ENCODE measurements at regions not wholly inside any gene's neighbourhood (a gene's known extent, or its start where the extent isn't known, plus 50 kb on each side); places are given as distances from the start of the nearest gene placed in this dataset.

DNA sequence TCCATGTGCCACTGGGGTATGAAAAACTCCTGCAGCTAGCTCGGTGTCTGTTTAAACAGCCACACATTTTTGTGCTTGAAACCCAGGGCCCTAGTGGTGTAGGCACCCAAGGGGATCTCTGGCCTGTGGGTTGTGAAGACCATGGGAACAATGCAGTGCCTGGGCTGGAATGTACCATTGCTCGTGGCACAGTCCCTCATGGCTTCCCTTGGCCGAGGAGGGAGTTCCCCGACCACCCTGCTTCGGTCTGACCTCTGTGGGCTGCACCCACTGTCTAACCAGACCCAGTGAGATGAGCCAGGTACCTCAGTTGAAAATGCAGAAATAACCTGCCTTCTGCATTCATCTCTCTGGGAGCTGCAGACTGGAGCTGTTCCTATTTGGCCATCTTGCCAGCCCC lies 214.0 kb downstream of the TRPC6 start:
- TF ChIP-seq MXI1 (conservative IDR thresholded peaks at IDR 0.05; ENCODE audit: poor library complexity, severe bottlenecking), result no peak
- TF ChIP-seq, protein P1, sequence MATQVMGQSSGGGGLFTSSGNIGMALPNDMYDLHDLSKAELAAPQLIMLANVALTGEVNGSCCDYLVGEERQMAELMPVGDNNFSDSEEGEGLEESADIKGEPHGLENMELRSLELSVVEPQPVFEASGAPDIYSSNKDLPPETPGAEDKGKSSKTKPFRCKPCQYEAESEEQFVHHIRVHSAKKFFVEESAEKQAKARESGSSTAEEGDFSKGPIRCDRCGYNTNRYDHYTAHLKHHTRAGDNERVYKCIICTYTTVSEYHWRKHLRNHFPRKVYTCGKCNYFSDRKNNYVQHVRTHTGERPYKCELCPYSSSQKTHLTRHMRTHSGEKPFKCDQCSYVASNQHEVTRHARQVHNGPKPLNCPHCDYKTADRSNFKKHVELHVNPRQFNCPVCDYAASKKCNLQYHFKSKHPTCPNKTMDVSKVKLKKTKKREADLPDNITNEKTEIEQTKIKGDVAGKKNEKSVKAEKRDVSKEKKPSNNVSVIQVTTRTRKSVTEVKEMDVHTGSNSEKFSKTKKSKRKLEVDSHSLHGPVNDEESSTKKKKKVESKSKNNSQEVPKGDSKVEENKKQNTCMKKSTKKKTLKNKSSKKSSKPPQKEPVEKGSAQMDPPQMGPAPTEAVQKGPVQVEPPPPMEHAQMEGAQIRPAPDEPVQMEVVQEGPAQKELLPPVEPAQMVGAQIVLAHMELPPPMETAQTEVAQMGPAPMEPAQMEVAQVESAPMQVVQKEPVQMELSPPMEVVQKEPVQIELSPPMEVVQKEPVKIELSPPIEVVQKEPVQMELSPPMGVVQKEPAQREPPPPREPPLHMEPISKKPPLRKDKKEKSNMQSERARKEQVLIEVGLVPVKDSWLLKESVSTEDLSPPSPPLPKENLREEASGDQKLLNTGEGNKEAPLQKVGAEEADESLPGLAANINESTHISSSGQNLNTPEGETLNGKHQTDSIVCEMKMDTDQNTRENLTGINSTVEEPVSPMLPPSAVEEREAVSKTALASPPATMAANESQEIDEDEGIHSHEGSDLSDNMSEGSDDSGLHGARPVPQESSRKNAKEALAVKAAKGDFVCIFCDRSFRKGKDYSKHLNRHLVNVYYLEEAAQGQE (IDR thresholded peaks at IDR 0.05; ENCODE audit: borderline replicate concordance), result no peak
- TF ChIP-seq, protein P2, sequence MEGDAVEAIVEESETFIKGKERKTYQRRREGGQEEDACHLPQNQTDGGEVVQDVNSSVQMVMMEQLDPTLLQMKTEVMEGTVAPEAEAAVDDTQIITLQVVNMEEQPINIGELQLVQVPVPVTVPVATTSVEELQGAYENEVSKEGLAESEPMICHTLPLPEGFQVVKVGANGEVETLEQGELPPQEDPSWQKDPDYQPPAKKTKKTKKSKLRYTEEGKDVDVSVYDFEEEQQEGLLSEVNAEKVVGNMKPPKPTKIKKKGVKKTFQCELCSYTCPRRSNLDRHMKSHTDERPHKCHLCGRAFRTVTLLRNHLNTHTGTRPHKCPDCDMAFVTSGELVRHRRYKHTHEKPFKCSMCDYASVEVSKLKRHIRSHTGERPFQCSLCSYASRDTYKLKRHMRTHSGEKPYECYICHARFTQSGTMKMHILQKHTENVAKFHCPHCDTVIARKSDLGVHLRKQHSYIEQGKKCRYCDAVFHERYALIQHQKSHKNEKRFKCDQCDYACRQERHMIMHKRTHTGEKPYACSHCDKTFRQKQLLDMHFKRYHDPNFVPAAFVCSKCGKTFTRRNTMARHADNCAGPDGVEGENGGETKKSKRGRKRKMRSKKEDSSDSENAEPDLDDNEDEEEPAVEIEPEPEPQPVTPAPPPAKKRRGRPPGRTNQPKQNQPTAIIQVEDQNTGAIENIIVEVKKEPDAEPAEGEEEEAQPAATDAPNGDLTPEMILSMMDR (IDR thresholded peaks at IDR 0.05; ENCODE audit: poor library complexity, severe bottlenecking), result no peak

Measured in neural cell (in vitro differentiated cells).